K562 (cell line): ENCODE measurements at regions not wholly inside any gene's neighbourhood (a gene's known extent, or its start where the extent isn't known, plus 50 kb on each side); places are given as distances from the start of the nearest gene placed in this dataset.

ENCODE experiments used
- BRCA1 ChIP-seq, 2 experiments: fragments of 450-650 bp in 1 of 2; sonication (generic) in 1 of 2; formaldehyde crosslinking in 1 of 2; IDR thresholded peaks; 2 replicates each; pipeline versions ENCODE4 v1.5.0 to v1.6.1; 2017 to 2020; ENCODE audit warnings: mild to moderate bottlenecking in 1 of 2, missing genetic modification reagents in 1 of 2
- C11orf30 ChIP-seq: fragments of 450-650 bp; IDR thresholded peaks from 2 replicates; pipeline ENCODE4 v1.6.1; 2016; ENCODE audit warnings: low read depth, mild to moderate bottlenecking
- CTCF ChIP-seq, 3 experiments: IDR thresholded peaks in 2 of 3; conservative IDR thresholded peaks in 1 of 3; 2 replicates each; pipeline ENCODE4 v1.5.1; 2011 to 2012; ENCODE audit warnings: low read length in 3 of 3, mild to moderate bottlenecking in 3 of 3, control low read depth in 2 of 3, improper control_type of control experiment in 1 of 3, inconsistent platforms in 1 of 3, low read depth in 1 of 3, mixed read lengths in 1 of 3, moderate library complexity in 1 of 3; ENCODE audit not compliant: insufficient read depth in 2 of 3
- FOXP1 ChIP-seq: sonication (generic); formaldehyde crosslinking; IDR thresholded peaks from 2 replicates; pipeline ENCODE4 v1.8.0; 2022; ENCODE audit warnings: mild to moderate bottlenecking, missing genetic modification reagents
- MAFF ChIP-seq: IDR thresholded peaks from 2 replicates; pipeline ENCODE4 v1.6.1; 2012; ENCODE audit warnings: low read length, improper control_type of control experiment
- NR2C1 ChIP-seq, 2 experiments: fragments of 450-650 bp; IDR thresholded peaks; 2 replicates each; pipeline ENCODE4 v1.6.1; 2017; ENCODE audit warnings: mild to moderate bottlenecking in 2 of 2, antibody characterized with exemption in 1 of 2, inconsistent platforms in 1 of 2, missing compliant biosample characterization in 1 of 2, missing genetic modification characterization in 1 of 2
- RCOR1 ChIP-seq, 2 experiments: IDR thresholded peaks; 2 replicates each; pipeline ENCODE4 v1.6.1; 2012; ENCODE audit warnings: low read depth in 2 of 2, low read length in 2 of 2, borderline replicate concordance in 1 of 2, improper control_type of control experiment in 1 of 2
- REST ChIP-seq, 2 experiments: fragments of 450-650 bp; formaldehyde crosslinking in 1 of 2; IDR thresholded peaks; 2 replicates each; pipeline versions ENCODE4 v1.4.0 to v1.6.1; 2014 to 2020; ENCODE audit warnings: mild to moderate bottlenecking in 2 of 2, borderline replicate concordance in 1 of 2, low read depth in 1 of 2
- RFX7 ChIP-seq: fragments of 250-450 bp; sonication (Bioruptor Pico); IDR thresholded peaks from 2 replicates; pipeline ENCODE4 v1.5.1; 2021; ENCODE audit warnings: mild to moderate bottlenecking
- ZNF143 ChIP-seq: sonication (generic); formaldehyde crosslinking; IDR thresholded peaks from 2 replicates; pipeline ENCODE4 v1.9.0; 2022; ENCODE audit warnings: mild to moderate bottlenecking, missing genetic modification reagents
- ZNF444 ChIP-seq: fragments of 250-450 bp; sonication (Bioruptor Pico); IDR thresholded peaks from 2 replicates; pipeline ENCODE4 v1.4.0; 2020; ENCODE audit warnings: mild to moderate bottlenecking, moderate library complexity
- TF ChIP-seq, protein P1 (sequence below): IDR thresholded peaks from 3 replicates; pipeline ENCODE4 v1.6.1; 2011; ENCODE audit warnings: borderline replicate concordance, mild to moderate bottlenecking; ENCODE audit not compliant: insufficient read length, insufficient read depth
- TF ChIP-seq, protein P2 (sequence below): fragments of 250-450 bp; sonication (Bioruptor Pico); IDR thresholded peaks from 2 replicates; pipeline ENCODE4 v1.4.0; 2020
- TF ChIP-seq, protein P3 (sequence below): sonication (generic); formaldehyde crosslinking; IDR thresholded peaks from 2 replicates; pipeline ENCODE4 v1.4.0; 2020; ENCODE audit warnings: mild to moderate bottlenecking, missing genetic modification reagents

GRCh38 chr10:121081306-121081705 is 230.1 kb downstream of the WDR11 start:
- no peak for TF ChIP-seq RCOR1 (IDR thresholded peaks at IDR 0.05; ENCODE audit: borderline replicate concordance in 1 of 2, low read depth in 2 of 2, low read length in 2 of 2)
- TF ChIP-seq REST (IDR thresholded peaks at IDR 0.05; ENCODE audit: borderline replicate concordance): no peak
- no peak for TF ChIP-seq REST (CRISPR knock-in tag; IDR thresholded peaks at IDR 0.05; ENCODE audit: low read depth)
- TF ChIP-seq, protein P1, sequence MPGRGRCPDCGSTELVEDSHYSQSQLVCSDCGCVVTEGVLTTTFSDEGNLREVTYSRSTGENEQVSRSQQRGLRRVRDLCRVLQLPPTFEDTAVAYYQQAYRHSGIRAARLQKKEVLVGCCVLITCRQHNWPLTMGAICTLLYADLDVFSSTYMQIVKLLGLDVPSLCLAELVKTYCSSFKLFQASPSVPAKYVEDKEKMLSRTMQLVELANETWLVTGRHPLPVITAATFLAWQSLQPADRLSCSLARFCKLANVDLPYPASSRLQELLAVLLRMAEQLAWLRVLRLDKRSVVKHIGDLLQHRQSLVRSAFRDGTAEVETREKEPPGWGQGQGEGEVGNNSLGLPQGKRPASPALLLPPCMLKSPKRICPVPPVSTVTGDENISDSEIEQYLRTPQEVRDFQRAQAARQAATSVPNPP: no peak
- TF ChIP-seq, protein P2, sequence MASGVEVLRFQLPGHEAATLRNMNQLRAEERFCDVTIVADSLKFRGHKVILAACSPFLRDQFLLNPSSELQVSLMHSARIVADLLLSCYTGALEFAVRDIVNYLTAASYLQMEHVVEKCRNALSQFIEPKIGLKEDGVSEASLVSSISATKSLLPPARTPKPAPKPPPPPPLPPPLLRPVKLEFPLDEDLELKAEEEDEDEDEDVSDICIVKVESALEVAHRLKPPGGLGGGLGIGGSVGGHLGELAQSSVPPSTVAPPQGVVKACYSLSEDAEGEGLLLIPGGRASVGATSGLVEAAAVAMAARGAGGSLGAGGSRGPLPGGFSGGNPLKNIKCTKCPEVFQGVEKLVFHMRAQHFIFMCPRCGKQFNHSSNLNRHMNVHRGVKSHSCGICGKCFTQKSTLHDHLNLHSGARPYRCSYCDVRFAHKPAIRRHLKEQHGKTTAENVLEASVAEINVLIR: no peak
- no peak for TF ChIP-seq FOXP1 (CRISPR knock-in tag)
- TF ChIP-seq, protein P3, sequence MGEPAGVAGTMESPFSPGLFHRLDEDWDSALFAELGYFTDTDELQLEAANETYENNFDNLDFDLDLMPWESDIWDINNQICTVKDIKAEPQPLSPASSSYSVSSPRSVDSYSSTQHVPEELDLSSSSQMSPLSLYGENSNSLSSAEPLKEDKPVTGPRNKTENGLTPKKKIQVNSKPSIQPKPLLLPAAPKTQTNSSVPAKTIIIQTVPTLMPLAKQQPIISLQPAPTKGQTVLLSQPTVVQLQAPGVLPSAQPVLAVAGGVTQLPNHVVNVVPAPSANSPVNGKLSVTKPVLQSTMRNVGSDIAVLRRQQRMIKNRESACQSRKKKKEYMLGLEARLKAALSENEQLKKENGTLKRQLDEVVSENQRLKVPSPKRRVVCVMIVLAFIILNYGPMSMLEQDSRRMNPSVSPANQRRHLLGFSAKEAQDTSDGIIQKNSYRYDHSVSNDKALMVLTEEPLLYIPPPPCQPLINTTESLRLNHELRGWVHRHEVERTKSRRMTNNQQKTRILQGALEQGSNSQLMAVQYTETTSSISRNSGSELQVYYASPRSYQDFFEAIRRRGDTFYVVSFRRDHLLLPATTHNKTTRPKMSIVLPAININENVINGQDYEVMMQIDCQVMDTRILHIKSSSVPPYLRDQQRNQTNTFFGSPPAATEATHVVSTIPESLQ: no peak
- TF ChIP-seq ZNF143 (CRISPR knock-in tag): no peak
- TF ChIP-seq C11orf30: no peak
- TF ChIP-seq MAFF: no peak
- TF ChIP-seq CTCF (IDR thresholded peaks at IDR 0.05 in 2 of 3, conservative IDR thresholded peaks at IDR 0.05 in 1 of 3; ENCODE audit: insufficient read depth in 2 of 3, low read depth in 1 of 3, low read length in 3 of 3): no peak
- no peak for TF ChIP-seq NR2C1 (IDR thresholded peaks at IDR 0.05)
- no peak for TF ChIP-seq NR2C1 (tag; IDR thresholded peaks at IDR 0.05)
- no peak for TF ChIP-seq RFX7 (CRISPR knock-in tag)
- no peak for TF ChIP-seq BRCA1 (IDR thresholded peaks at IDR 0.05)
- no peak for TF ChIP-seq BRCA1 (CRISPR knock-in tag; IDR thresholded peaks at IDR 0.05)
- no peak for TF ChIP-seq ZNF444 (CRISPR knock-in tag)
